ENCODE measurements at regions not wholly inside any gene's neighbourhood (a gene's known extent, or its start where the extent isn't known, plus 50 kb on each side); places are given as distances from the start of the nearest gene placed in this dataset.

- Histone ChIP-seq H3K9me3 (ENCODE audit: low read length) (no peaks in the 10 kb centered on the region), H3K4me1 (ENCODE audit: insufficient read depth, low read length) (no peaks in the 10 kb centered on the region), H3K36me3 (ENCODE audit: insufficient read depth, low read length) (no peaks in the 10 kb centered on the region), H3K27me3 (ENCODE audit: insufficient read depth, low read length, poor library complexity, severe bottlenecking) (no peaks in the 10 kb centered on the region), H3K4me3 (ENCODE audit: low read length) (no peak overlapping the region), H3K27ac (ENCODE audit: low read depth, low read length) (no peak overlapping the region)
- no peaks in the 10 kb centered on the region for H3K36me3 Mint-ChIP-seq
- DNase-seq, result no peak
- no peak overlapping the region for H3K27ac Mint-ChIP-seq
- no peak overlapping the region for H3K4me3 Mint-ChIP-seq
- no peaks in the 10 kb centered on the region for H3K9me3 Mint-ChIP-seq
- H3K27me3 Mint-ChIP-seq, result peaks cover 8 to 30% of the 10 kb centered on the region in 2 donors
- CTCF ChIA-PET, result no interaction called here
- POLR2A ChIA-PET, result no interaction called here
- no peaks in the 10 kb centered on the region for H3K4me1 Mint-ChIP-seq
Observed at GRCh38 chr12:91335699-91336098, 153.1 kb upstream of the DCN start.

GRCh38 chr12:91333966-91334365, 151.3 kb upstream of the DCN start:
- H3K9me3 Mint-ChIP-seq, result no peaks in the 10 kb centered on the region
- H3K27me3 Mint-ChIP-seq, result peaks cover 3 to 17% of the 10 kb centered on the region in 2 donors
- H3K27ac Mint-ChIP-seq, result no peak overlapping the region
- POLR2A ChIA-PET, result no interaction called here
- H3K27me3 ChIP-seq (ENCODE audit: insufficient read depth, low read length, poor library complexity, severe bottlenecking), result no peaks in the 10 kb centered on the region
- no peaks in the 10 kb centered on the region for H3K36me3 ChIP-seq (ENCODE audit: insufficient read depth, low read length)
- CTCF ChIA-PET, result no interaction called here
- no peaks in the 10 kb centered on the region for H3K4me1 ChIP-seq (ENCODE audit: insufficient read depth, low read length)
- no peaks in the 10 kb centered on the region for H3K4me1 Mint-ChIP-seq
- no peak for DNase-seq
- no peak overlapping the region for H3K4me3 Mint-ChIP-seq
- no peaks in the 10 kb centered on the region for H3K9me3 ChIP-seq (ENCODE audit: low read length)
- H3K4me3 ChIP-seq (ENCODE audit: low read length), result no peak overlapping the region
- no peaks in the 10 kb centered on the region for H3K36me3 Mint-ChIP-seq
- H3K27ac ChIP-seq (ENCODE audit: low read depth, low read length), result no peak overlapping the region

DNA sequence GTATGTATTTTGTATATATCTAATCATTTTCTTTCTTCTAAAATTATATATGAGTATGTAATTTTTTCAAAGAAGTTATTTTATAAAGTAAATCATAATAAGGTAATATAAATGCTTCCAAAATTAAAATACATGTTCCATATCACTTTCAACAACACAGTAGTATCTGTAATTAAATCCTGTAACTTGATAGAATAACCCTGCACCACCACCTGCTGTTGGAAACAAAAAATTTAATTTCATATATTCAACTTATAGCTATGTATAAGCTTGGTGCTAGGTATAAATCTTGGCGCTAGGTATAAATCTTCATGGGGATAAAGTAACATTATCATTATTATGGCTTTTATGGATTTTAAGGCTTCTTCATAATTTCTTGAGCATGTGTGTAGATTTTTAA, 149.7 kb upstream of the DCN start:
- Histone ChIP-seq H3K4me3 (ENCODE audit: low read length) (no peak overlapping the region), H3K4me1 (ENCODE audit: insufficient read depth, low read length) (no peaks in the 10 kb centered on the region), H3K27ac (ENCODE audit: low read depth, low read length) (no peak overlapping the region), H3K36me3 (ENCODE audit: insufficient read depth, low read length) (no peaks in the 10 kb centered on the region), H3K27me3 (ENCODE audit: insufficient read depth, low read length, poor library complexity, severe bottlenecking) (no peaks in the 10 kb centered on the region), H3K9me3 (ENCODE audit: low read length) (no peaks in the 10 kb centered on the region)
- Mint-ChIP-seq H3K27me3 (peaks cover 1 to 17% of the 10 kb centered on the region in 2 donors), H3K36me3 (no peaks in the 10 kb centered on the region), H3K4me3 (no peak overlapping the region), H3K4me1 (no peaks in the 10 kb centered on the region), H3K9me3 (no peaks in the 10 kb centered on the region), H3K27ac (no peak overlapping the region)
- no peak for DNase-seq
- CTCF ChIA-PET, result no interaction called here
- POLR2A ChIA-PET, result no interaction called here

DNA sequence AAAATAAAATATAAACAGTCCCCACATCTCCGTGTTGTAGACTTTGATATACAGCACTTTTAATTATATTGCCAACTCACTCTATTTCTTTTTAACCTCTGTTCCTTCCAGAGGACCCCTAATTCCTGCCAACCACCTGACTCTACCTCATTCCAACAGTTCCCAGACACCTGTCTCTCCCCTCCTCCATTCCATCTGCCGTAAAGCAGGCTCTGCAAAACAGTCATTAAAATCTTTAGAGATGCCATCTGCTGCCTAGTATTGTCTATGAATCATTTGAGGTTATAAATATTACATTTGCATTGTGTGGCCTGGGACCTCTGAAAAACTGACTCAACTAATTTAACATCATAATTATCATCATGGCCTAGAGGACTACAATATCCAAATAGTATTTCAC, 148.8 kb upstream of the DCN start:
- ChIA-PET POLR2A (no interaction called here), CTCF (no interaction called here)
- H3K27me3 Mint-ChIP-seq, result peaks cover 0 to 12% of the 10 kb centered on the region in 2 donors
- H3K36me3 ChIP-seq (ENCODE audit: insufficient read depth, low read length), result no peaks in the 10 kb centered on the region
- no peaks in the 10 kb centered on the region for H3K9me3 ChIP-seq (ENCODE audit: low read length)
- no peaks in the 10 kb centered on the region for H3K27me3 ChIP-seq (ENCODE audit: insufficient read depth, low read length, poor library complexity, severe bottlenecking)
- no peaks in the 10 kb centered on the region for H3K9me3 Mint-ChIP-seq
- no peak for DNase-seq
- H3K36me3 Mint-ChIP-seq, result no peaks in the 10 kb centered on the region
- no peaks in the 10 kb centered on the region for H3K4me1 Mint-ChIP-seq
- no peak overlapping the region for H3K27ac Mint-ChIP-seq
- no peak overlapping the region for H3K27ac ChIP-seq (ENCODE audit: low read depth, low read length)
- no peak overlapping the region for H3K4me3 Mint-ChIP-seq
- H3K4me3 ChIP-seq (ENCODE audit: low read length), result no peak overlapping the region
- H3K4me1 ChIP-seq (ENCODE audit: insufficient read depth, low read length), result no peaks in the 10 kb centered on the region

DNA sequence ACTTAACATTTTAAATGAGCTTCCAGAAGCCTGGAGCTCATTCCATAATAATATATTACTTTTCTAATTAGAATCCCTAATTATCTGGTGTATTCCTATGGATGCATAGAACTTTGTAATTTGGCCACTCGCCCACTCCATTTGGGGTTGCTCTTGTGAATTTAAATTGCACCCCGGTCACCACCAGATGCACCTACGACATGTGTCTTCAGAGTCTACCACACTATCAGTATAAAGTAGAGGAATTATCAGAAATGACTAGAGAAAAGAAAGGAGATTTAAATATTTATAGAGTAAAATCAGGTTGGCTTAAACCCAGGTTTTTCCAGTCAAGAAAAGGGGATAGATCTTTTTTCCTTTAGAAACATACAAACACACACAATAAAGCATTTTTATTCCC, 145.8 kb upstream of the DCN start:
- H3K27me3 ChIP-seq (ENCODE audit: insufficient read depth, low read length, poor library complexity, severe bottlenecking), result no peaks in the 10 kb centered on the region
- H3K4me3 Mint-ChIP-seq, result no peak overlapping the region
- POLR2A ChIA-PET, result no interaction called here
- no peaks in the 10 kb centered on the region for H3K9me3 ChIP-seq (ENCODE audit: low read length)
- no peak for DNase-seq
- no peak overlapping the region for H3K27ac ChIP-seq (ENCODE audit: low read depth, low read length)
- no peaks in the 10 kb centered on the region for H3K4me1 ChIP-seq (ENCODE audit: insufficient read depth, low read length)
- no peaks in the 10 kb centered on the region for H3K36me3 ChIP-seq (ENCODE audit: insufficient read depth, low read length)
- no peaks in the 10 kb centered on the region for H3K36me3 Mint-ChIP-seq
- no peaks in the 10 kb centered on the region for H3K4me1 Mint-ChIP-seq
- H3K27ac Mint-ChIP-seq, result no peak overlapping the region
- peaks cover 0 to 12% of the 10 kb centered on the region in 2 donors for H3K27me3 Mint-ChIP-seq
- no peaks in the 10 kb centered on the region for H3K9me3 Mint-ChIP-seq
- H3K4me3 ChIP-seq (ENCODE audit: low read length), result no peak overlapping the region
- CTCF ChIA-PET, result interaction anchor here (1.5 kb wide), 1 partner anchor 10 kb away, joined by 3 read pairs; no protein-coding TSS in a partner anchor

- ChIA-PET POLR2A (no interaction called here), CTCF (interaction anchor here (1.5 kb wide), 1 partner anchor 9 kb away, joined by 3 read pairs; no protein-coding TSS in a partner anchor)
- Histone ChIP-seq H3K9me3 (ENCODE audit: low read length) (no peaks in the 10 kb centered on the region), H3K27me3 (ENCODE audit: insufficient read depth, low read length, poor library complexity, severe bottlenecking) (no peaks in the 10 kb centered on the region), H3K4me3 (ENCODE audit: low read length) (no peak overlapping the region), H3K36me3 (ENCODE audit: insufficient read depth, low read length) (no peaks in the 10 kb centered on the region), H3K4me1 (ENCODE audit: insufficient read depth, low read length) (no peaks in the 10 kb centered on the region), H3K27ac (ENCODE audit: low read depth, low read length) (no peak overlapping the region)
- H3K27ac Mint-ChIP-seq, result no peak overlapping the region
- DNase-seq, result no peak
- peaks cover 0 to 12% of the 10 kb centered on the region in 2 donors for H3K27me3 Mint-ChIP-seq
- no peak overlapping the region for H3K4me3 Mint-ChIP-seq
- H3K9me3 Mint-ChIP-seq, result no peaks in the 10 kb centered on the region
- no peaks in the 10 kb centered on the region for H3K4me1 Mint-ChIP-seq
- H3K36me3 Mint-ChIP-seq, result no peaks in the 10 kb centered on the region
Observed at GRCh38 chr12:91327889-91328288, 145.3 kb upstream of the DCN start.

- DNase-seq, result no peak
- Histone ChIP-seq H3K36me3 (ENCODE audit: insufficient read depth, low read length) (no peaks in the 10 kb centered on the region), H3K4me3 (ENCODE audit: low read length) (no peak overlapping the region), H3K4me1 (ENCODE audit: insufficient read depth, low read length) (no peaks in the 10 kb centered on the region), H3K27ac (ENCODE audit: low read depth, low read length) (no peak overlapping the region), H3K27me3 (ENCODE audit: insufficient read depth, low read length, poor library complexity, severe bottlenecking) (no peaks in the 10 kb centered on the region), H3K9me3 (ENCODE audit: low read length) (no peaks in the 10 kb centered on the region)
- Mint-ChIP-seq H3K4me1 (no peaks in the 10 kb centered on the region), H3K9me3 (no peaks in the 10 kb centered on the region), H3K4me3 (no peak overlapping the region), H3K36me3 (no peaks in the 10 kb centered on the region), H3K27me3 (peaks cover 0 to 12% of the 10 kb centered on the region in 2 donors), H3K27ac (no peak overlapping the region)
- POLR2A ChIA-PET, result no interaction called here
- CTCF ChIA-PET, result no interaction called here
Observed at GRCh38 chr12:91327131-91327530, 144.5 kb upstream of the DCN start.

DNA sequence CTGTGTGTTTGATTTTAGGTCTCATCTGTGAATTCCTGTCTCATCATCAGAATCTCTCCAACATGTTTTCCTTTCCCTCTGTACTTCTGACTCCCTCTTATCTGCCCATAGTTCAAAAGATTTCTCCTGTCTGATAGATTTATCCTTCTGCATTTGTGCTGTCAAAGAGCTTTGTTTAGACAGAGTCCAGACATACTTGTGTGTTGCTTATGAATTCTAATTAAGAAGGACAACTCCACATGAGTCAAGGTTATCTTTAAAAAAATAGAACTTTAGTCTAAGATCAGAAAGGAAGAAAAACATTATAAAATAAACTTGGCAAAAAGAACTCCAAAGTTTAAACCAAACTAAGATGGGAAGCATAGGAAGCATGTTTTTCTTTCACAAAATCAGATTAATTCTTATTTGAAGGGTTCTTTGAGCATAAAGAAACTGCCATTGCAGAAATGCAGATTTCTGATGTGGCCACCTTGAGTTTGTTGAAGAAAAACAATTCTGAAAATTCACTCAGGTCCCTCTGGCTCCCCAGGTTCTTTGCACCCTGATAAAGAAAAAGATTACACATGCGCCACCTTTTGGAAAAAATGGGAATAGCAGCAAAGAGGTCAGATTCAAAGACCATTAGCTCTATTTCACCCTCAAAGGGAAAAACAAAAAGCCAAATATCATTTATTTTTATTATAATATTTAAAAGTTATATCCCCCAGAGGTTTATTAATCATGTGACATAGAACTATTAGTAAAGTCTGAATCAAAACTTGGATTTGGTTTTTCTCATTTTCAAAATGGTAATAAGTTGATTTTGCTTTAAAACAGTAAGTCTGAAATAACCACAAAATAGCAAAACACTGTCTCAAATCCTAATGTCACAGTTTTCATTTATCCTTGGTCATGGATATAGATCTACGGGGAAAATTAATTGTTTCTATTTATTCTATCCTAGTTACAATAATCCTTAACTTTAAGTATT, 143.7 kb upstream of the DCN start:
- Histone ChIP-seq H3K36me3 (ENCODE audit: insufficient read depth, low read length) (no peaks in the 10 kb centered on the region), H3K4me3 (ENCODE audit: low read length) (no peak overlapping the region), H3K27ac (ENCODE audit: low read depth, low read length) (no peak overlapping the region), H3K27me3 (ENCODE audit: insufficient read depth, low read length, poor library complexity, severe bottlenecking) (no peaks in the 10 kb centered on the region), H3K9me3 (ENCODE audit: low read length) (no peaks in the 10 kb centered on the region), H3K4me1 (ENCODE audit: insufficient read depth, low read length) (no peaks in the 10 kb centered on the region)
- H3K9me3 Mint-ChIP-seq, result no peaks in the 10 kb centered on the region
- H3K4me3 Mint-ChIP-seq, result no peak overlapping the region
- CTCF ChIA-PET, result interaction anchor here (0.6 kb wide), 1 partner anchor 1620 kb away, joined by 3 read pairs; no protein-coding TSS in a partner anchor
- H3K27me3 Mint-ChIP-seq, result peaks cover 0 to 8% of the 10 kb centered on the region in 2 donors
- H3K27ac Mint-ChIP-seq, result no peak overlapping the region
- H3K36me3 Mint-ChIP-seq, result no peaks in the 10 kb centered on the region
- H3K4me1 Mint-ChIP-seq, result no peaks in the 10 kb centered on the region
- peak in 4 of 5 donors; percentile 3 to 25 (median 11) for DNase-seq
- POLR2A ChIA-PET, result no interaction called here
